RKO (cell line): ENCODE measurements at regions not wholly inside any gene's neighbourhood (a gene's known extent, or its start where the extent isn't known, plus 50 kb on each side); places are given as distances from the start of the nearest gene placed in this dataset.
A peak's percentile ranks its signal among the peaks of the same experiment; 100 is the strongest.
"Not testable (repeated sequence)": the region's sequence is repeated elsewhere in the genome, so short reads cannot be mapped to it uniquely, and the experiment has no call there.

Experiments
- DNase-seq: peaks from one replicate; pipeline ENCODE4 v3.0.0-alpha.2; 2016; ENCODE audit warnings: low spot score

DNA sequence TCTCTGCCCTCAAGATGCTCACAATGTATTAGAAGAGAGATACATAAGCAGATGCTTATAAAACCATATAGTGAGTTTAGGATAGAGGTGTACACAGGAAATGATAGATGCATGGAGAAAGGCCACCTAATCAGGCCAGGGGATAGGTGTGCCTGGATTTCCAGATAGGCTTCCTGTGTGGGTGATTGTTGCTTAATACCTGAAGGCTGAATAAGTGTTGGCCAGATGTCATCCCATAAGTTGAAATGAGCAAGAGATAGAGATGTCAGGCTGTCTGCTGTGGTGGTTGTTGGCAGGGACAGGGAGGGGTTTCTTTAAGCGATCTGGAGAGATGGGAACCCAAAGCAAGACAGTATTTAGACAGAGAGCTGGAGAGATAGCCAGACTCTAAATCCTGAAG is 109.8 kb upstream of the SGK1 start:
- DNase-seq: no peak

- DNase-seq: no peak
Observed at GRCh38 chr6:134426623-134427022, 108.7 kb upstream of the SGK1 start.

GRCh38 chr6:134425917-134426316 is 108.0 kb upstream of the SGK1 start:
- not testable (repeated sequence) for DNase-seq

DNA sequence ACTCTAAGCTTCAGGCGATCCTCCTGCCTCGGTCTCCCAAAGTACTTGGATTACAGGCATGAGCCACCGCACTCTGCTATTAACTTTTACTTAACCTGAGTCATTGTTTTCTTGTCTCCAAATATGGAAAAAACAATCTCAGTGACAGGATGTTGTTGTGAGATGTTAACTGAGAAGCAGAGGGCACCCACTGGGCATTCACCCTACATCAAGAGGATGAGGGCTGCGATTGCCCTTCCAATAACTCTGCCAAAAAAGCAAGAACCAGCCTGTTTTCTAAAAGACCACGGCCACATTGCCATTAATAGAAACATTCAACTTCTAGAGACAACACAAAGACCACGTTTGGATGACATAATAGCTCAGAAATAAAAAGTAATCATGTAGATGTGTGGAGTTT is 107.6 kb upstream of the SGK1 start:
- DNase-seq: no peak

- DNase-seq: no peak
Observed at GRCh38 chr6:134424798-134425170, 106.9 kb upstream of the SGK1 start.

DNA sequence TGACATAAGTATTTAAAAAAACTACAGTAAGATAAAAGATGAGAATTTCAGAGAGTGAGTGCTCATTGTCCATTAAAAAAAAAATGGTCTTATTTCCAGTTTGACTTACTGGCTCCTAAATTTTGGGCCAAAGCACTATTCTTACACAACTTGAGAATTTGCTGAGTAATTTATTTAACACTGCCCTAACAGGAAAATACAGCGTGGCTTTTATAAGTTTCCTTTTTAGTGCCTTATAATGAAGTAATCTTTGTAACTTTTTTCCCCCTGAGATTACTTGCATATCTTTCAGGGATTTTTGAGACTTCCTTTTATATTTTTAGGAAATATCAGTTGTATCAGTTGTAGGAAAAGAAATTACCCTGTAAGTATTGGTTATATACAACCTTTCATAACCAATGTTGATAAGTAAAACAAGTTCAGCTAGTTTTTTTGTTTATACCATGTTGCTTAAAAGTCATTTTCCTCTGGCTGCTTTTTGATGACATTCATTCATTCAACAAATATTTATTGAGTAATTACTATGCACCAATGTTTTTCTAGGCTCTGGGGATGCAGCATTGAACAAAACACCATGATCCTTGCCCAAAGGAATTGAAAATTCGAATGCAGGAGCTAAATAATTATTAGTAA is 106.4 kb upstream of the SGK1 start:
- no peak for DNase-seq

GRCh38 chr6:134422426-134423231 is 104.7 kb upstream of the SGK1 start:
- DNase-seq: peak; percentile 72

- no peak for DNase-seq
Observed at GRCh38 chr6:134421501-134421900, 103.6 kb upstream of the SGK1 start.

GRCh38 chr6:134420614-134421181 is 102.8 kb upstream of the SGK1 start:
- no peak for DNase-seq

DNA sequence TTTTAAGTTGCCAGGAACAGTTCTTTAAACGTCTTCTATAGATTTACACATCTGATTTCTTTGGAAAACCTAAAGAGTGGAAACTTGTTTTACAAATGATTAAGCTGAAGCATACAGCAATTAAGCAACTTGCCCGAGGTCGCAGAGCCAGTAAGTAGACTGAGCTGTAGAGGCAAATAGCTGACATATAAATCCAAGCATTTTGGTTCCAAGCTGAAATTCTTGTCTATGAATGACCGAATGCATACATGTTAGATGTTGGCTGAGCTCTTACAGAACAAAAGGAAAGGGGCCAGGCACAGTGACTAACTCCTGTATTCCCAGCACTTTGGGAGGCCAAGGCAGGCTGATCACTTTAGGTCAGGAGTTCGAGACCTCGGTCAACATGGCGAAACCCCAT is 101.8 kb upstream of the SGK1 start:
- DNase-seq: no peak

- DNase-seq: peak; percentile 30
Observed at GRCh38 chr6:134416418-134417154, 98.7 kb upstream of the SGK1 start.

- DNase-seq: no peak
Observed at GRCh38 chr6:134415656-134416055, 97.7 kb upstream of the SGK1 start.

- DNase-seq: no peak
Observed at GRCh38 chr6:134415194-134415593, 97.3 kb upstream of the SGK1 start.

DNA sequence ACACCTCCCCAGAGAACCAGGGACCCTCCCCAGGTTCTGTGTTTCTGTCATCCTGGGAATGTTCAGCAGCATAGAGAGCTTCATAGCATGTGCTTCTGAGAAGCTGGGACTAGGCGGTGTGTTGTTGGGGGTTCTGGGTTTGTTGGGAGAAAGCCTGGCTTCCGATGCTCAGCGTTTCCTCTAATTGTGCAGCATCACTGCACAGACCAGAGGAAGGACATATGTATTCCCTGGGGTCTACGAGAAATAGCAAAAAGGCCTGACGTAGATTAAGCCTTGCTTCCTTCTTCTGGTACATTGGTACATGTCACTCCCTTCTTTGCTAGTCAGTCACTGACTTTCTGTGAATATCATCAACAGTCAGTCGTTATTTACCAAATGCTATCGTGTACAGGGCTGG is 96.9 kb upstream of the SGK1 start:
- DNase-seq: no peak

DNA sequence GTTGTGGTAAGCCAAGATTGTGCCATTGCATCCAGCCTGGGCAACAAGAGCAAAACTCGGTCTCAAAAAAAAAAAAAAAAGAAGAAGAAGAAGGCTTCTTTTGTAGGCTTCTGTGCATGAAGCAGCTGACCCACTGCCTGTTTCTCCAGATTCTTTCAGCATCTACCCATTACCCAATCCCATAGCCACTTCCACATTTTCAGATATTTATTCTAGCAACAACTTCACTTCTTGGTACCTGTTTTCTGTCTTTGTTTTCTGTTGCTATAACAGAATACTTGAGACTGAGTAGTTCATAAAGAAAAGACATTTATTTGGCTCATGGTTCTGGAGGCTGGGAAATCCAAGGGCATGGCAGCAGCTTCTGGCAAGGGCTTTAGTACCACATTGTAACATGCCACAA is 95.3 kb upstream of the SGK1 start:
- no peak for DNase-seq

- no peak for DNase-seq
Observed at GRCh38 chr6:134410541-134410940, 92.6 kb upstream of the SGK1 start.

DNA sequence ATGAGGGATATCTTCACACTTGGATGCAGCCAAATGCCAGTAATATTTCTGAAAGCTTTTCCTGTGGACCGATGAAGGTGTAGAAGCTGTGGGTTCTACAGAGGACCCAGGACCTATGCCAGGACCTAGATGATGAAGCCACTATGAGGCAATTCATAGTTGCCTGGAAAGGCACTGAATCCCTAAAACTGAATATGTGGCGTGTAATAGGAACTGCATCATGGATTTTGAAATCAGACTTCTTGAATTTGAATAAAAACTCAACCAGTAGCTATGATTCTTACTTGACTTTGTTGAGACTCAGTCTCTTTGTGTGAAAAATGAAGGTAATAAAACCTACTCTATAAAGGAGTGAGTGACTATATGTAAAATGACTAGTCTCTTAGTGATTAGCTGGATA is 89.9 kb upstream of the SGK1 start:
- DNase-seq: no peak

GRCh38 chr6:134406311-134406710 is 88.4 kb upstream of the SGK1 start:
- no peak for DNase-seq

GRCh38 chr6:134405386-134406087 is 87.6 kb upstream of the SGK1 start:
- no peak for DNase-seq

GRCh38 chr6:134403312-134403711 is 85.4 kb upstream of the SGK1 start:
- not testable (repeated sequence) for DNase-seq

- no peak for DNase-seq
Observed at GRCh38 chr6:134402372-134402984, 84.6 kb upstream of the SGK1 start.

- no peak for DNase-seq
Observed at GRCh38 chr6:134400941-134401340, 83.0 kb upstream of the SGK1 start.
